GM20000 (cell line): ENCODE measurements at regions not wholly inside any gene's neighbourhood (a gene's known extent, or its start where the extent isn't known, plus 50 kb on each side); places are given as distances from the start of the nearest gene placed in this dataset.

ENCODE experiments used
- DNase-seq: peaks from one replicate; pipeline ENCODE4 v3.0.0; 2012; ENCODE audit warnings: low spot score
- CTCF ChIP-seq: IDR thresholded peaks from 2 replicates; pipeline ENCODE4 v1.5.1; 2012; ENCODE audit warnings: mild to moderate bottlenecking, control low read depth; ENCODE audit errors: extremely low read depth, missing control alignments

- DNase-seq: no peak
- TF ChIP-seq CTCF: no peak
Measured at GRCh38 chr1:4019147-4019521, 119.1 kb upstream of the C1orf174 start.

GRCh38 chr1:4019606-4020331 is 119.7 kb upstream of the C1orf174 start:
- DNase-seq: no peak

GRCh38 chr1:4020449-4020848 is 120.4 kb upstream of the C1orf174 start:
- DNase-seq: no peak
- no peak for TF ChIP-seq CTCF

More at GRCh38 chr1:4019606-4020331, 119.7 kb upstream of the C1orf174 start:
- TF ChIP-seq CTCF: no peak

GRCh38 chr1:4021136-4021973 is 121.3 kb upstream of the C1orf174 start:
- TF ChIP-seq CTCF: no peak
- no peak for DNase-seq

GRCh38 chr1:4021974-4022268 is 121.8 kb upstream of the C1orf174 start:
- TF ChIP-seq CTCF: no peak
- no peak for DNase-seq

GRCh38 chr1:4022715-4023114 is 122.6 kb upstream of the C1orf174 start:
- no peak for DNase-seq
- no peak for TF ChIP-seq CTCF

- no peak for TF ChIP-seq CTCF
- no peak for DNase-seq
Measured at GRCh38 chr1:4023678-4024077, 123.6 kb upstream of the C1orf174 start.
